Large intestine (tissue), 3 donors: ENCODE measurements at regions not wholly inside any gene's neighbourhood (a gene's known extent, or its start where the extent isn't known, plus 50 kb on each side); places are given as distances from the start of the nearest gene placed in this dataset.

Source experiments
- DNase-seq, 2 donors: peaks; one replicate each; pipeline versions ENCODE4 v3.0.0 to v3.0.0-alpha.2; 2013
- H3K27ac ChIP-seq: one replicate; pipeline ENCODE4 v1.5.1; 2013; ENCODE audit warnings: low read length
- H3K27me3 ChIP-seq: 2 replicates; pipeline ENCODE4 v1.6.1; 2013; ENCODE audit warnings: low read length; ENCODE audit not compliant: control insufficient read depth, insufficient read depth
- H3K36me3 ChIP-seq: 2 replicates; pipeline ENCODE4 v1.6.1; 2013; ENCODE audit warnings: low read length; ENCODE audit not compliant: control insufficient read depth, insufficient read depth
- H3K4me1 ChIP-seq: one replicate; pipeline ENCODE4 v1.6.1; 2013; ENCODE audit warnings: low read length; ENCODE audit not compliant: control insufficient read depth, insufficient read depth
- H3K4me3 ChIP-seq: one replicate; pipeline ENCODE4 v1.5.1; 2013; ENCODE audit warnings: low read length
- H3K9me3 ChIP-seq: one replicate; pipeline ENCODE4 v1.6.1; 2013; ENCODE audit warnings: mild to moderate bottlenecking, low read depth, low read length, moderate library complexity; ENCODE audit not compliant: control insufficient read depth
- WGBS: methylation state at CpG from one replicate; pipeline ENCODE4 v1.1.5; 2013; ENCODE audit warnings: low lambda C conversion rate; ENCODE audit not compliant: insufficient coverage; 5-methylcytosine and 5-hydroxymethylcytosine counted together

GRCh38 chr10:128484041-128484440 lies 357.8 kb upstream of the MKI67 start:
- no CpG with 5 or more reads among the region's 5 CpGs for WGBS
- DNase-seq = no peak
- no peaks in the 10 kb centered on the region for H3K36me3 ChIP-seq
- peaks cover 17% of the 10 kb centered on the region for H3K27me3 ChIP-seq
- no peak overlapping the region for H3K27ac ChIP-seq
- no peaks in the 10 kb centered on the region for H3K4me1 ChIP-seq
- H3K9me3 ChIP-seq = no peaks in the 10 kb centered on the region
- H3K4me3 ChIP-seq = no peak overlapping the region

- Histone ChIP-seq H3K36me3 (no peaks in the 10 kb centered on the region), H3K4me3 (no peak overlapping the region), H3K27ac (no peak overlapping the region), H3K27me3 (peaks cover 13% of the 10 kb centered on the region), H3K4me1 (no peaks in the 10 kb centered on the region), H3K9me3 (no peaks in the 10 kb centered on the region)
- no CpG with 5 or more reads among the region's 7 CpGs for WGBS
- no peak for DNase-seq
These were observed 359.5 kb upstream of the MKI67 start for GRCh38 chr10:128485701-128486235.

DNA sequence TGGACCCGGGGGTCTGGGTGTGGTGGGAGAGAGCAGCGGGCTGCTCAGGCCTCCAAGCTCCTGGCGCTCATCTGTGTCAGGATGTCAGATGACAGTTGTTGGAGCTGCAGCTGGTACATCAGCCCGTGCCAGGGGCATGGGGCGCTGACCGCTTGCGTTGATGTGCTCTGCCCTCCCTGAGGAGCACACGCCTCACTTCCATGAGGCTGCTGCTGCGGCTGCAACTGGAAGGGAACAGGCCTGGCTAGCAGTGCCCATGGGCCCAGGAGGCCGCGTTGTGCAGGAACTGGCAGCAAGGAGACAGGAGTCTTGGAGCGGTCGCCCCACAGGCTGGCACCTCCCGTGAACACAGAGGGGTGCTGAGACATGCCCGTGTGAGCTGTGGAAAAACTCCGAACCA lies 361.3 kb upstream of the MKI67 start:
- WGBS = no CpG with 5 or more reads among the region's 16 CpGs

DNA sequence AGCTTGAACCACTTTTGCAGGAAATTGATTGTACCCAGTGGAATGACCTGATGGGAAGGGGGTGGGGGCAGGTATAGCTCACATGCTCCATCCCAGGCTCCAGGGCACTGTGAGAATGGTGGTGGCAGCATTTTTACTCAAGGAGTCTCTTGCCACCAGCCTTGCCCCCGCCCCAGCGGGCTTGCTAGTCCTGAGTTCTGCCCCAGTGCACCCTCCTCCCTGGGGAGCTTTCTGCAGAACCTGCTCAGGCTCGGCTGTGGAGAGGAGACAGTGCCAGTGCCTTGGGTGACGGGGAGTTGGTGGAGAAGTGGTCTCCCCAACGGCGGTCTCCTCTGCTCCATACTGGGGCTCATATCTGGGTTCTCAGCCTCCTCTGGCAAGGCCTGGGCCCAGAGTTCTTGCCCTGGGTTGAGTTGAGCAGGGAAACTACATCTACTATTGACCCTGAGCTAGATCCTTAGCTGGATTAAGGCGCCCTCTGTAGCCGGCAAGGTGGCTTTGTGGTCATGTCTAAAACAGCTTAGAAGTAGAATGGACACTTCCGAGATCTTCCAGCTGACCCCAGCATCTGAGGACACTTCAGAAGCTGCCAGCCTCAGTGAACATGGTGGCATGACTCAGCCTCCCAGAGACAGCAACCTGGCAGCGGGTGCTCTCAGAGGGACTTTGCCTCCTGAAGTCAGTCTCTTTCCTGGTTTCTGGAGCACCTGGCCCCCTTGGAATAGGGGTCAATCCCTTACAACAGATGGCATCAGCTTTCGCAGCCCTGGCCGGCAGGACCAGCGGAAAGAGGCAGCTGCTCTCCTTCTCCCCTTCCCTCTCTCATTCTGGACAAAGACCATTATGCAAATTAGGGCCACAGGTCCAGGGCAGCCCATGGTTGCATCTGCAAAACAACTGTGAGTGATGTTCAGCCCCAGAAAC lies 363.4 kb upstream of the MKI67 start:
- Histone ChIP-seq H3K27ac (no peak overlapping the region), H3K27me3 (peaks cover 3% of the 10 kb centered on the region), H3K4me3 (no peak overlapping the region), H3K36me3 (no peaks in the 10 kb centered on the region), H3K4me1 (no peaks in the 10 kb centered on the region), H3K9me3 (no peaks in the 10 kb centered on the region)
- no peak for DNase-seq
- 100% methylated on average over 2 of the region's 13 CpGs for WGBS

More for the DNA sequence above, 361.3 kb upstream of the MKI67 start:
- H3K4me1 ChIP-seq = no peaks in the 10 kb centered on the region
- no peaks in the 10 kb centered on the region for H3K36me3 ChIP-seq
- no peak for DNase-seq
- H3K9me3 ChIP-seq = no peaks in the 10 kb centered on the region
- no peak overlapping the region for H3K27ac ChIP-seq
- H3K27me3 ChIP-seq = peaks cover 3% of the 10 kb centered on the region
- H3K4me3 ChIP-seq = no peak overlapping the region

- DNase-seq = no peak
- Histone ChIP-seq H3K36me3 (no peaks in the 10 kb centered on the region), H3K4me3 (no peak overlapping the region), H3K4me1 (no peaks in the 10 kb centered on the region), H3K9me3 (no peaks in the 10 kb centered on the region), H3K27me3 (no peaks in the 10 kb centered on the region), H3K27ac (no peak overlapping the region)
- WGBS = no CpG with 5 or more reads among the region's 5 CpGs
These were observed 365.5 kb upstream of the MKI67 start for GRCh38 chr10:128491686-128492085.

DNA sequence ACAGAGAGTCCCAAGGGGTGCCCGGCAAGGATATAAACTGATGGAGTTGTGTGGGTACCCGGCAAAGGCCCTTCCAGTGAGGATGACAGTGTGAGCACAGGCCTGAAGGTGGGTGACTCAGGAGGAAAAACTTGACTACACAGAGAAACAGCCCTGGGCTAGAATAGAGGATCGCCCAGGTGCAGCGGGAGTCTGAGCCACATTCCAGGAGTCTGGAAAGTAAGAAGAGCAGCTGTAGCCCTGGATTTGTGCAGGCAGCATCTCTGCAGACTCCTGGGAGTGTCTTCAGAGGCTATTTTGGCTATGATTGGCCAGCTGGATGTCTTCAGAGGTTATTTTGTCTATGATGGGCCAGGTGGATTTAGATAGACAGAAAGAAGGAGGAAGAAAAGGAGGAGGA lies 367.6 kb upstream of the MKI67 start:
- no peaks in the 10 kb centered on the region for H3K9me3 ChIP-seq
- H3K4me3 ChIP-seq = no peak overlapping the region
- no CpG with 5 or more reads among the region's 4 CpGs for WGBS
- no peak overlapping the region for H3K27ac ChIP-seq
- no peaks in the 10 kb centered on the region for H3K27me3 ChIP-seq
- no peaks in the 10 kb centered on the region for H3K36me3 ChIP-seq
- no peaks in the 10 kb centered on the region for H3K4me1 ChIP-seq
- no peak for DNase-seq

- Histone ChIP-seq H3K4me3 (no peak overlapping the region), H3K36me3 (no peaks in the 10 kb centered on the region), H3K4me1 (no peaks in the 10 kb centered on the region), H3K27ac (no peak overlapping the region), H3K27me3 (no peaks in the 10 kb centered on the region), H3K9me3 (no peaks in the 10 kb centered on the region)
- DNase-seq = no peak
- no CpG with 5 or more reads among the region's 3 CpGs for WGBS
These were observed 368.4 kb upstream of the MKI67 start for GRCh38 chr10:128494665-128495064.

DNA sequence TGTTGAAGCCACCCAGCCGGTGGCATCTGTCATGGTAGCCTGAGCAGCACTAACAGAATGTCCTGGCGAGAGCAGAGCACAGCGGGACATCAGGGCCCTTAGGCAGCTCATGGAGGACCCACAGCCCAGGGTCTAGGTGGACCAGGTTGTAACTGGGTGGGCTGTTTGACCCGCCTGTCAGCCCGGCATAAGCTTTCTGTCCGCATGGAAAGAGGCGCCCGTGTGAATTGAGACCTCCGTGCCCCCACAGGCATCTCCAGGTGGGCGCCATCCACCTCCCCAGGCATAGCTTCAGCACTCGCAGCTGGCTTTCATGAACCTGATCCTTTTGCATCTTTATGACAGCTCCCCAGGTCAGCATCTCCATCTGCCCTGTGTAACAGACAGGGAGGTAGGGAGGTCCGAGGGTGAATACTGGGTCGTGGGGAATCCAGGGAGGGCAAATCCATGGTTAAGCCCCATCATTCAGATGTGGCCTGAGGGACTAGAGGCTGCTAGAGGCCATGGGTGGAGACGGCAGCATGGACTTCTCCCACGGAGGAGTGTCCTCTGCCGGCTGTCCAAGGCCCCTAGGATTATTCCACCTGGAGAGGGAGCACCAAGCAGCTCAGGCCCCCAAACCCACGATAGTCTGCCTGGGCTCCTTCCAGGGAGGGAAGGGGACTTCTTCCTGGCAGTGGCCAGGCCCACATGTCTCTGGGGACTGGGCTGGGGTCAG lies 371.6 kb upstream of the MKI67 start:
- Histone ChIP-seq H3K4me1 (no peaks in the 10 kb centered on the region), H3K9me3 (no peaks in the 10 kb centered on the region), H3K27me3 (no peaks in the 10 kb centered on the region), H3K36me3 (no peaks in the 10 kb centered on the region), H3K27ac (no peak overlapping the region), H3K4me3 (no peak overlapping the region)
- no CpG with 5 or more reads among the region's 17 CpGs for WGBS
- no peak for DNase-seq

DNA sequence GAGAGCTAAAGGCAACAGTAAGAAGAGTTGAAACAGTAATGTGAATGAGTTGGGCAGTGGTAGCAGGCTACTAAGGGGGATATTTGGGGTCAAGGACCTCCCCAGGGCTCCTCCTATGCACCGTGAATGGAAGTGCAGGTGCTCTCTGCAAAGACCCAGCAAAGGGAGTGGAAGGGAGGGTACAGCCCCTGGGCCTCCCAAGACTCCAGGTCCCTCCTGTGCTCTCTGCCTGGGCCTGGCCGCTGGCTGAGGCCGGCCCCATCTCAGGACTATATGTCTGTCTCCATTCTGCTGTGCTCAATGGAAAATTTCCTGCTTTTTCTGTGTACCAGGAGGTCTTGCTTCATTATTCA lies 372.1 kb upstream of the MKI67 start:
- Histone ChIP-seq H3K4me3 (no peak overlapping the region), H3K27ac (no peak overlapping the region), H3K4me1 (no peaks in the 10 kb centered on the region), H3K27me3 (no peaks in the 10 kb centered on the region), H3K36me3 (no peaks in the 10 kb centered on the region), H3K9me3 (no peaks in the 10 kb centered on the region)
- no peak for DNase-seq
- no CpG with 5 or more reads among the region's 3 CpGs for WGBS

DNA sequence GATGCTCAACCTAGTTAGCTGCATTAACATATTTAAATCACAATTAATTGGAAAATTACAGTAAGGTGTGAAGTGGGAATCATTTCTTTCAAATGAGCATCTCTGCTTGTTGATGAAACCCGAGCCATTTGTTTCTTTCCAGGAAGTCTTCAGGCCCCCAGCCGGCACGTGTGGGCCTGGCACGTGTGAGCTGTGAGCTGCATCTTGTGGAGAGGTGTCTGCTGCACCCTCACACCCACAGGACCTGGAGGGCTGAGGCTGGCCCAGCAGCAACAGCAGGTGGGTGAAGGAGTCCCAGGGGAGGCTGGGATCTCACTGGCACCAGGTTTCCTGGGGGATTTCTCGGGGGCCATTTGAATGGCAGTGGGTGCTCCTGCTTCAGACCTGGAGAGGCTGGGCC lies 372.5 kb upstream of the MKI67 start:
- no peak for DNase-seq
- Histone ChIP-seq H3K27ac (no peak overlapping the region), H3K36me3 (no peaks in the 10 kb centered on the region), H3K9me3 (no peaks in the 10 kb centered on the region), H3K27me3 (no peaks in the 10 kb centered on the region), H3K4me3 (no peak overlapping the region), H3K4me1 (no peaks in the 10 kb centered on the region)
- WGBS = no CpG with 5 or more reads among the region's 5 CpGs
